Upper lobe of left lung (tissue), 6 donors: ENCODE measurements at regions not wholly inside any gene's neighbourhood (a gene's known extent, or its start where the extent isn't known, plus 50 kb on each side); places are given as distances from the start of the nearest gene placed in this dataset.

Experiments
- ATAC-seq, 2 donors: fragments of 200-7000 bp; cut with Tn5 transposase; one replicate each; pipeline ENCODE4 v1.9.1; 2022; ENCODE audit warnings: mild to moderate bottlenecking in 2 of 2, moderate library complexity in 2 of 2; ENCODE audit not compliant: low FRiP score in 2 of 2
- DNase-seq, 2 donors: peaks; one replicate each; pipeline ENCODE4 v3.0.0-alpha.2; 2019 to 2020
- H3K27ac ChIP-seq, 4 donors: fragments of 200-600 bp; sonication (generic); one replicate each; pipeline ENCODE4 v1.5.1; 2016 to 2019
- H3K27me3 ChIP-seq, 4 donors: fragments of 200-600 bp; sonication (generic); one replicate each; pipeline ENCODE4 v1.5.1; 2017 to 2019
- H3K36me3 ChIP-seq, 4 donors: fragments of 200-600 bp; sonication (generic); one replicate each; pipeline ENCODE4 v1.5.1; 2016 to 2019
- H3K4me1 ChIP-seq, 4 donors: fragments of 200-600 bp; sonication (generic); one replicate each; pipeline ENCODE4 v1.5.1; 2018 to 2019
- H3K4me3 ChIP-seq, 4 donors: fragments of 200-600 bp; sonication (generic); one replicate each; pipeline ENCODE4 v1.5.1; 2017 to 2019; ENCODE audit warnings: mild to moderate bottlenecking in 2 of 4, moderate library complexity in 1 of 4
- H3K9me3 ChIP-seq, 4 donors: fragments of 200-600 bp; sonication (generic); one replicate each; pipeline ENCODE4 v1.5.1; 2018 to 2019
- CTCF ChIP-seq, 6 experiments: fragments of 450-650 bp in 4 of 6; fragments of 200-600 bp in 2 of 6; sonication (generic) in 2 of 6; IDR thresholded peaks; one replicate each; pipeline ENCODE4 v1.5.1; 2016 to 2019; ENCODE audit warnings: antibody characterized with exemption in 6 of 6
- EP300 ChIP-seq, 4 donors: sonication (generic); formaldehyde crosslinking; IDR thresholded peaks; one replicate each; pipeline ENCODE4 v1.5.1; 2017; ENCODE audit warnings: antibody characterized with exemption in 4 of 4, control low read depth in 2 of 4
- POLR2A ChIP-seq, 4 donors: fragments of 450-650 bp; IDR thresholded peaks; one replicate each; pipeline ENCODE4 v1.5.1; 2016 to 2017; ENCODE audit warnings: antibody characterized with exemption in 4 of 4, mild to moderate bottlenecking in 2 of 4
- POLR2AphosphoS5 ChIP-seq, 2 donors: sonication (generic); formaldehyde crosslinking; IDR thresholded peaks; one replicate each; pipeline ENCODE4 v1.5.1; 2017; ENCODE audit warnings: antibody characterized with exemption in 2 of 2
- WGBS, 2 donors: methylation state at CpG; one replicate each; pipeline ENCODE4 v1.1.5; 2017 to 2018; 5-methylcytosine and 5-hydroxymethylcytosine counted together
- donor health status: DM: no; HTN: no; CAD: no; lungs with moderate emphysema.
- donor health status: DM: no; HTN: yes; CAD: no; lungs with severe emphysema.

GRCh38 chr6:44665143-44665542 is 277.6 kb downstream of the CDC5L start:
- peak in 1 of 2 donors; percentile 34 for DNase-seq
- no peaks in the 10 kb centered on the region for H3K9me3 ChIP-seq
- TF ChIP-seq EP300 (IDR thresholded peaks at IDR 0.05) (no peak), CTCF (IDR thresholded peaks at IDR 0.05) (no peak), POLR2AphosphoS5 (IDR thresholded peaks at IDR 0.05) (no peak), POLR2A (IDR thresholded peaks at IDR 0.05) (no peak)
- H3K27me3 ChIP-seq: no peaks in the 10 kb centered on the region
- no peak overlapping the region for H3K27ac ChIP-seq
- WGBS, 2 donors: 91 to 100% methylated on average over 1 to 3 of the region's 3 CpGs
- H3K36me3 ChIP-seq: no peaks in the 10 kb centered on the region
- ATAC-seq: no peak
- H3K4me1 ChIP-seq: peaks cover 0 to 16% (median 7%) of the 10 kb centered on the region in 4 donors
- no peak overlapping the region for H3K4me3 ChIP-seq

- Histone ChIP-seq H3K4me1 (peaks cover 0 to 16% (median 7%) of the 10 kb centered on the region in 4 donors), H3K36me3 (no peaks in the 10 kb centered on the region), H3K27me3 (no peaks in the 10 kb centered on the region), H3K4me3 (no peak overlapping the region), H3K9me3 (no peaks in the 10 kb centered on the region), H3K27ac (no peak overlapping the region)
- no peak for ATAC-seq
- DNase-seq: no peak
- 91% methylated on average over 9 of the region's 9 CpGs for WGBS, 2 donors
- TF ChIP-seq EP300 (IDR thresholded peaks at IDR 0.05) (no peak), POLR2A (IDR thresholded peaks at IDR 0.05) (no peak), POLR2AphosphoS5 (IDR thresholded peaks at IDR 0.05) (no peak), CTCF (IDR thresholded peaks at IDR 0.05) (no peak)
These were observed 278.2 kb downstream of the CDC5L start for GRCh38 chr6:44665683-44666082.

- Histone ChIP-seq H3K4me3 (no peak overlapping the region), H3K27ac (no peak overlapping the region), H3K36me3 (no peaks in the 10 kb centered on the region), H3K9me3 (no peaks in the 10 kb centered on the region), H3K27me3 (no peaks in the 10 kb centered on the region), H3K4me1 (peaks cover 0 to 16% (median 7%) of the 10 kb centered on the region in 4 donors)
- no peak for TF ChIP-seq POLR2AphosphoS5 (IDR thresholded peaks at IDR 0.05)
- TF ChIP-seq POLR2A (IDR thresholded peaks at IDR 0.05): no peak
- TF ChIP-seq EP300 (IDR thresholded peaks at IDR 0.05): no peak
- TF ChIP-seq CTCF (IDR thresholded peaks at IDR 0.05): no peak
- DNase-seq: no peak
- WGBS, 2 donors: 86 to 87% methylated on average over 3 of the region's 3 CpGs
- no peak for ATAC-seq
These were observed 278.8 kb downstream of the CDC5L start for GRCh38 chr6:44666324-44666723.

GRCh38 chr6:44667226-44667625 is 279.7 kb downstream of the CDC5L start:
- WGBS, 2 donors: 67 to 83% methylated on average over 3 of the region's 3 CpGs
- no peak overlapping the region for H3K27ac ChIP-seq
- ATAC-seq (peak in 1 of 2 donors; percentile 42), DNase-seq (no peak)
- no peak overlapping the region for H3K4me3 ChIP-seq
- no peaks in the 10 kb centered on the region for H3K36me3 ChIP-seq
- H3K27me3 ChIP-seq: no peaks in the 10 kb centered on the region
- H3K4me1 ChIP-seq: peaks cover 0 to 16% (median 7%) of the 10 kb centered on the region in 4 donors
- TF ChIP-seq POLR2A (IDR thresholded peaks at IDR 0.05): no peak
- no peak for TF ChIP-seq EP300 (IDR thresholded peaks at IDR 0.05)
- no peak for TF ChIP-seq CTCF (IDR thresholded peaks at IDR 0.05)
- no peak for TF ChIP-seq POLR2AphosphoS5 (IDR thresholded peaks at IDR 0.05)
- H3K9me3 ChIP-seq: no peaks in the 10 kb centered on the region

GRCh38 chr6:44667668-44668390 is 280.3 kb downstream of the CDC5L start:
- H3K4me3 ChIP-seq: no peak overlapping the region
- no peaks in the 10 kb centered on the region for H3K9me3 ChIP-seq
- peaks cover 0 to 10% (median 5%) of the 10 kb centered on the region in 4 donors for H3K4me1 ChIP-seq
- DNase-seq (no peak), ATAC-seq (peak; percentile 26 to 33)
- TF ChIP-seq POLR2A (IDR thresholded peaks at IDR 0.05) (no peak), CTCF (IDR thresholded peaks at IDR 0.05) (peak; percentile 28 to 65 (median 40)), POLR2AphosphoS5 (IDR thresholded peaks at IDR 0.05) (no peak), EP300 (IDR thresholded peaks at IDR 0.05) (no peak)
- H3K36me3 ChIP-seq: no peaks in the 10 kb centered on the region
- 57 to 62% methylated on average over 9 of the region's 9 CpGs for WGBS, 2 donors
- no peaks in the 10 kb centered on the region for H3K27me3 ChIP-seq
- no peak overlapping the region for H3K27ac ChIP-seq
